ENCODE measurements at regions not wholly inside any gene's neighbourhood (a gene's known extent, or its start where the extent isn't known, plus 50 kb on each side); places are given as distances from the start of the nearest gene placed in this dataset.
"Not testable (repeated sequence)": the region's sequence is repeated elsewhere in the genome, so short reads cannot be mapped to it uniquely, and the experiment has no call there.

GRCh38 chr5:30469691-30470090 is 723.8 kb upstream of the CDH6 start:
- H3K4me1 ChIP-seq = no peaks in the 10 kb centered on the region
- H3K27me3 ChIP-seq = no peaks in the 10 kb centered on the region
- no peak for TF ChIP-seq POLR2A (IDR thresholded peaks at IDR 0.05)
- TF ChIP-seq EP300 (IDR thresholded peaks at IDR 0.05; ENCODE audit: low read depth) = no peak
- TF ChIP-seq POLR2AphosphoS5 (IDR thresholded peaks at IDR 0.05) = no peak
- no peak for TF ChIP-seq CTCF (IDR thresholded peaks at IDR 0.05)
- H3K9me3 ChIP-seq = peaks cover 0 to 5% of the 10 kb centered on the region in 2 donors
- no peaks in the 10 kb centered on the region for H3K36me3 ChIP-seq
- DNase-seq = no peak
- intact Hi-C loops (cut with DNase I; ENCODE audit: low total_unique reads) = no loop called here
- H3K4me3 ChIP-seq = no peak overlapping the region
- in situ Hi-C loops (cut with MboI; ENCODE audit: low pct_ligation_motif_present in 1 of 4, low pct_unique_long_range_greater_than_20kb in 1 of 4, low sequenced_read_pairs in 3 of 4) = no loop called here
- WGBS, 2 donors (ENCODE audit: low coverage in 1 of 2) = 54 to 75% methylated on average over 3 to 7 of the region's 7 CpGs
- H3K27ac ChIP-seq = no peak overlapping the region

GRCh38 chr5:30458681-30459080 is 734.8 kb upstream of the CDH6 start:
- H3K27ac ChIP-seq = no peak overlapping the region
- no peaks in the 10 kb centered on the region for H3K27me3 ChIP-seq
- H3K9me3 ChIP-seq = peaks cover 0 to 4% of the 10 kb centered on the region in 2 donors
- intact Hi-C loops (cut with DNase I; ENCODE audit: low total_unique reads) = no loop called here
- in situ Hi-C loops (cut with MboI; ENCODE audit: low pct_ligation_motif_present in 1 of 4, low pct_unique_long_range_greater_than_20kb in 1 of 4, low sequenced_read_pairs in 3 of 4) = no loop called here
- no peak for DNase-seq
- H3K36me3 ChIP-seq = no peaks in the 10 kb centered on the region
- H3K4me1 ChIP-seq = no peaks in the 10 kb centered on the region
- no peak overlapping the region for H3K4me3 ChIP-seq
- TF ChIP-seq POLR2AphosphoS5 (IDR thresholded peaks at IDR 0.05) = no peak
- no peak for TF ChIP-seq CTCF (IDR thresholded peaks at IDR 0.05)
- no peak for TF ChIP-seq POLR2A (IDR thresholded peaks at IDR 0.05)
- TF ChIP-seq EP300 (IDR thresholded peaks at IDR 0.05; ENCODE audit: low read depth) = no peak

GRCh38 chr5:30455484-30455883 is 738.0 kb upstream of the CDH6 start:
- H3K36me3 ChIP-seq; H3K4me3 ChIP-seq; H3K27me3 ChIP-seq; intact Hi-C loops (cut with DNase I; ENCODE audit: low total_unique reads); H3K9me3 ChIP-seq; in situ Hi-C loops (cut with MboI; ENCODE audit: low pct_ligation_motif_present in 1 of 4, low pct_unique_long_range_greater_than_20kb in 1 of 4, low sequenced_read_pairs in 3 of 4); H3K4me1 ChIP-seq; H3K27ac ChIP-seq; DNase-seq: not testable (repeated sequence)
- WGBS, 2 donors (ENCODE audit: low coverage in 1 of 2) = 72 to 80% methylated on average over 1 to 3 of the region's 3 CpGs

- in situ Hi-C loops (cut with MboI; ENCODE audit: low pct_ligation_motif_present in 1 of 4, low pct_unique_long_range_greater_than_20kb in 1 of 4, low sequenced_read_pairs in 3 of 4) = no loop called here
- no peaks in the 10 kb centered on the region for H3K9me3 ChIP-seq
- no peak for TF ChIP-seq CTCF (IDR thresholded peaks at IDR 0.05)
- TF ChIP-seq POLR2A (IDR thresholded peaks at IDR 0.05) = no peak
- no peak for TF ChIP-seq EP300 (IDR thresholded peaks at IDR 0.05; ENCODE audit: low read depth)
- TF ChIP-seq POLR2AphosphoS5 (IDR thresholded peaks at IDR 0.05) = no peak
- intact Hi-C loops (cut with DNase I; ENCODE audit: low total_unique reads) = no loop called here
- no peaks in the 10 kb centered on the region for H3K27me3 ChIP-seq
- no peaks in the 10 kb centered on the region for H3K4me1 ChIP-seq
- no peaks in the 10 kb centered on the region for H3K36me3 ChIP-seq
- WGBS, 2 donors (ENCODE audit: low coverage in 1 of 2) = 76 to 86% methylated on average over 1 of the region's 1 CpG
- no peak overlapping the region for H3K4me3 ChIP-seq
- H3K27ac ChIP-seq = no peak overlapping the region
- DNase-seq = no peak
Measured at GRCh38 chr5:30453168-30453567, 740.3 kb upstream of the CDH6 start.

GRCh38 chr5:30450153-30450552 is 743.3 kb upstream of the CDH6 start:
- Histone ChIP-seq H3K9me3 (no peaks in the 10 kb centered on the region), H3K27ac (no peak overlapping the region), H3K27me3 (no peaks in the 10 kb centered on the region), H3K4me3 (no peak overlapping the region), H3K4me1 (no peaks in the 10 kb centered on the region), H3K36me3 (no peaks in the 10 kb centered on the region)
- in situ Hi-C loops (cut with MboI; ENCODE audit: low pct_ligation_motif_present in 1 of 4, low pct_unique_long_range_greater_than_20kb in 1 of 4, low sequenced_read_pairs in 3 of 4) (no loop called here), intact Hi-C loops (cut with DNase I; ENCODE audit: low total_unique reads) (no loop called here)
- no peak for DNase-seq
- TF ChIP-seq POLR2AphosphoS5 (IDR thresholded peaks at IDR 0.05) = no peak
- no peak for TF ChIP-seq POLR2A (IDR thresholded peaks at IDR 0.05)
- TF ChIP-seq EP300 (IDR thresholded peaks at IDR 0.05; ENCODE audit: low read depth) = no peak
- TF ChIP-seq CTCF (IDR thresholded peaks at IDR 0.05) = no peak
- 70 to 77% methylated on average over 1 of the region's 1 CpG for WGBS, 2 donors (ENCODE audit: low coverage in 1 of 2)
